K562 (cell line): ENCODE measurements at regions not wholly inside any gene's neighbourhood (a gene's known extent, or its start where the extent isn't known, plus 50 kb on each side); places are given as distances from the start of the nearest gene placed in this dataset.

ENCODE experiments used
- EP300 ChIP-seq: IDR thresholded peaks from 2 replicates; pipeline ENCODE4 v1.6.1; 2012; ENCODE audit warnings: low read length, improper control_type of control experiment
- KLF10 ChIP-seq: fragments of 250-450 bp; sonication (Bioruptor Pico); IDR thresholded peaks from 2 replicates; pipeline ENCODE4 v1.6.1; 2021; ENCODE audit warnings: matching md5 sums
- MTA1 ChIP-seq: fragments of 450-650 bp; IDR thresholded peaks from 2 replicates; pipeline ENCODE4 v1.6.1; 2017; ENCODE audit warnings: borderline replicate concordance
- TFAM ChIP-seq: fragments of 250-450 bp; sonication (Bioruptor Pico); conservative IDR thresholded peaks from 2 replicates; pipeline ENCODE4 v1.5.0; 2021; ENCODE audit warnings: mild to moderate bottlenecking, moderate library complexity
- ZFP1 ChIP-seq: fragments of 450-650 bp; formaldehyde crosslinking; IDR thresholded peaks from 2 replicates; pipeline ENCODE4 v1.4.0; 2020; ENCODE audit warnings: mild to moderate bottlenecking, mixed read lengths
- ZNF668 ChIP-seq: fragments of 250-450 bp; sonication (Bioruptor Pico); IDR thresholded peaks from 2 replicates; pipeline ENCODE4 v1.8.0; 2022; ENCODE audit warnings: mild to moderate bottlenecking, inconsistent platforms
- ZNF76 ChIP-seq: fragments of 250-450 bp; sonication (Bioruptor Pico); IDR thresholded peaks from 2 replicates; pipeline ENCODE4 v1.4.0; 2020; ENCODE audit warnings: mild to moderate bottlenecking, moderate library complexity, borderline replicate concordance
- TF ChIP-seq, protein P1 (sequence below), 3 experiments: IDR thresholded peaks in 2 of 3; conservative IDR thresholded peaks in 1 of 3; 2 replicates each; pipeline ENCODE4 v1.5.1; 2011 to 2012; ENCODE audit warnings: low read length in 3 of 3, mild to moderate bottlenecking in 3 of 3, control low read depth in 2 of 3, improper control_type of control experiment in 1 of 3, inconsistent platforms in 1 of 3, low read depth in 1 of 3, mixed read lengths in 1 of 3, moderate library complexity in 1 of 3; ENCODE audit not compliant: insufficient read depth in 2 of 3
- TF ChIP-seq, protein P2 (sequence below): fragments of 250-450 bp; sonication (Bioruptor Pico); IDR thresholded peaks from 2 replicates; pipeline ENCODE4 v1.5.0; 2020; ENCODE audit warnings: mild to moderate bottlenecking, borderline replicate concordance
- TF ChIP-seq, protein P3 (sequence below): fragments of 450-650 bp; IDR thresholded peaks from 2 replicates; pipeline ENCODE4 v1.6.1; 2016; ENCODE audit warnings: mild to moderate bottlenecking
- TF ChIP-seq, protein P4 (sequence below): IDR thresholded peaks from 2 replicates; pipeline ENCODE4 v1.6.1; 2016; ENCODE audit warnings: missing genetic modification characterization, missing compliant biosample characterization
- TF ChIP-seq, protein P5 (sequence below): fragments of 450-650 bp; formaldehyde crosslinking; IDR thresholded peaks from 2 replicates; pipeline ENCODE4 v1.4.0; 2020; ENCODE audit warnings: mild to moderate bottlenecking, moderate library complexity

DNA sequence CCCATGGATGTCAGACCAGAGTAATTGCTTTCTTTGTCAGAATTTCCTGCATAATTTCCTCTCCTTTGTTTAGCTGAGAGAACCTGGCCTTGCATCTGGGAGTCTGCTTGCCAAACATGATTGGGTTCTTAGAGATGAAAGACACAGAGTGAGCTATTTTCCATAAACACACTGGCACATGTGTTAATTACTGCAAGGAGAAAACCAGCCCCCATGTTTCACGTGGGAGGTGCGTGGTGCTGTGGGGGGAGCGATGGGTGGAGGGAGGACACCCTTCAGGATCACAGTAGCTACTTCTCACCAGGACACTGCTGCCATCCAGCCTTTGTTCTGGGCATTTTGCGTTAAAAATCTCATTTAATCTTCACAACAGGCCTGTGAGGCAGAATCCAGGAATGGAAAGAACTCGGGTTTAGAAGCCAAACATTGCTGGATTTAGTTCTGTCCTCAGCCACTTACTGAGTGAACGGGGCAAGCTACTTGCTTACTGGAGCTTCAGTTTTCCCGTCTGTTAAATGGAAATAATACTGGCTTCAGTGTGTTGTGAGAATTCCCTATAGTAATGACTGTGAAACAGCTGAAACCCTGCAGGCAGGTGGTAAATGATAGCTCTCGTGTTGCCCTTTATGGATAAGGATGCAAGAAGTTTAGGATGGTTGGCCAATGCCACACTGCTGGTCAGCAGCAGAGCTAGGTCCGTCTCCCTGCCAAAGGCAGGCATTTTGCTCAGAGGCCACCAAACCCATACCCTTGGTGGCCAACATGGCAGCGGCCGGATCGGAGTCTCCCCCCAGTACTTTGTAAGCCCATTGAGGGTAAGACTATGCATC is 100.1 kb upstream of the ASAP2 start:
- TF ChIP-seq ZFP1 (CRISPR knock-in tag) = no peak
- TF ChIP-seq KLF10 (CRISPR knock-in tag) = no peak
- TF ChIP-seq, protein P1, sequence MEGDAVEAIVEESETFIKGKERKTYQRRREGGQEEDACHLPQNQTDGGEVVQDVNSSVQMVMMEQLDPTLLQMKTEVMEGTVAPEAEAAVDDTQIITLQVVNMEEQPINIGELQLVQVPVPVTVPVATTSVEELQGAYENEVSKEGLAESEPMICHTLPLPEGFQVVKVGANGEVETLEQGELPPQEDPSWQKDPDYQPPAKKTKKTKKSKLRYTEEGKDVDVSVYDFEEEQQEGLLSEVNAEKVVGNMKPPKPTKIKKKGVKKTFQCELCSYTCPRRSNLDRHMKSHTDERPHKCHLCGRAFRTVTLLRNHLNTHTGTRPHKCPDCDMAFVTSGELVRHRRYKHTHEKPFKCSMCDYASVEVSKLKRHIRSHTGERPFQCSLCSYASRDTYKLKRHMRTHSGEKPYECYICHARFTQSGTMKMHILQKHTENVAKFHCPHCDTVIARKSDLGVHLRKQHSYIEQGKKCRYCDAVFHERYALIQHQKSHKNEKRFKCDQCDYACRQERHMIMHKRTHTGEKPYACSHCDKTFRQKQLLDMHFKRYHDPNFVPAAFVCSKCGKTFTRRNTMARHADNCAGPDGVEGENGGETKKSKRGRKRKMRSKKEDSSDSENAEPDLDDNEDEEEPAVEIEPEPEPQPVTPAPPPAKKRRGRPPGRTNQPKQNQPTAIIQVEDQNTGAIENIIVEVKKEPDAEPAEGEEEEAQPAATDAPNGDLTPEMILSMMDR (IDR thresholded peaks at IDR 0.05 in 2 of 3, conservative IDR thresholded peaks at IDR 0.05 in 1 of 3; ENCODE audit: insufficient read depth in 2 of 3, low read depth in 1 of 3, low read length in 3 of 3) = no peak
- TF ChIP-seq ZNF76 = no peak
- TF ChIP-seq TFAM (CRISPR knock-in tag) = no peak
- TF ChIP-seq, protein P2, sequence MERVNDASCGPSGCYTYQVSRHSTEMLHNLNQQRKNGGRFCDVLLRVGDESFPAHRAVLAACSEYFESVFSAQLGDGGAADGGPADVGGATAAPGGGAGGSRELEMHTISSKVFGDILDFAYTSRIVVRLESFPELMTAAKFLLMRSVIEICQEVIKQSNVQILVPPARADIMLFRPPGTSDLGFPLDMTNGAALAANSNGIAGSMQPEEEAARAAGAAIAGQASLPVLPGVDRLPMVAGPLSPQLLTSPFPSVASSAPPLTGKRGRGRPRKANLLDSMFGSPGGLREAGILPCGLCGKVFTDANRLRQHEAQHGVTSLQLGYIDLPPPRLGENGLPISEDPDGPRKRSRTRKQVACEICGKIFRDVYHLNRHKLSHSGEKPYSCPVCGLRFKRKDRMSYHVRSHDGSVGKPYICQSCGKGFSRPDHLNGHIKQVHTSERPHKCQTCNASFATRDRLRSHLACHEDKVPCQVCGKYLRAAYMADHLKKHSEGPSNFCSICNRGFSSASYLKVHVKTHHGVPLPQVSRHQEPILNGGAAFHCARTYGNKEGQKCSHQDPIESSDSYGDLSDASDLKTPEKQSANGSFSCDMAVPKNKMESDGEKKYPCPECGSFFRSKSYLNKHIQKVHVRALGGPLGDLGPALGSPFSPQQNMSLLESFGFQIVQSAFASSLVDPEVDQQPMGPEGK (CRISPR knock-in tag) = no peak
- no peak for TF ChIP-seq MTA1
- TF ChIP-seq, protein P3, sequence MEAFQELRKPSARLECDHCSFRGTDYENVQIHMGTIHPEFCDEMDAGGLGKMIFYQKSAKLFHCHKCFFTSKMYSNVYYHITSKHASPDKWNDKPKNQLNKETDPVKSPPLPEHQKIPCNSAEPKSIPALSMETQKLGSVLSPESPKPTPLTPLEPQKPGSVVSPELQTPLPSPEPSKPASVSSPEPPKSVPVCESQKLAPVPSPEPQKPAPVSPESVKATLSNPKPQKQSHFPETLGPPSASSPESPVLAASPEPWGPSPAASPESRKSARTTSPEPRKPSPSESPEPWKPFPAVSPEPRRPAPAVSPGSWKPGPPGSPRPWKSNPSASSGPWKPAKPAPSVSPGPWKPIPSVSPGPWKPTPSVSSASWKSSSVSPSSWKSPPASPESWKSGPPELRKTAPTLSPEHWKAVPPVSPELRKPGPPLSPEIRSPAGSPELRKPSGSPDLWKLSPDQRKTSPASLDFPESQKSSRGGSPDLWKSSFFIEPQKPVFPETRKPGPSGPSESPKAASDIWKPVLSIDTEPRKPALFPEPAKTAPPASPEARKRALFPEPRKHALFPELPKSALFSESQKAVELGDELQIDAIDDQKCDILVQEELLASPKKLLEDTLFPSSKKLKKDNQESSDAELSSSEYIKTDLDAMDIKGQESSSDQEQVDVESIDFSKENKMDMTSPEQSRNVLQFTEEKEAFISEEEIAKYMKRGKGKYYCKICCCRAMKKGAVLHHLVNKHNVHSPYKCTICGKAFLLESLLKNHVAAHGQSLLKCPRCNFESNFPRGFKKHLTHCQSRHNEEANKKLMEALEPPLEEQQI = no peak
- TF ChIP-seq, protein P4, sequence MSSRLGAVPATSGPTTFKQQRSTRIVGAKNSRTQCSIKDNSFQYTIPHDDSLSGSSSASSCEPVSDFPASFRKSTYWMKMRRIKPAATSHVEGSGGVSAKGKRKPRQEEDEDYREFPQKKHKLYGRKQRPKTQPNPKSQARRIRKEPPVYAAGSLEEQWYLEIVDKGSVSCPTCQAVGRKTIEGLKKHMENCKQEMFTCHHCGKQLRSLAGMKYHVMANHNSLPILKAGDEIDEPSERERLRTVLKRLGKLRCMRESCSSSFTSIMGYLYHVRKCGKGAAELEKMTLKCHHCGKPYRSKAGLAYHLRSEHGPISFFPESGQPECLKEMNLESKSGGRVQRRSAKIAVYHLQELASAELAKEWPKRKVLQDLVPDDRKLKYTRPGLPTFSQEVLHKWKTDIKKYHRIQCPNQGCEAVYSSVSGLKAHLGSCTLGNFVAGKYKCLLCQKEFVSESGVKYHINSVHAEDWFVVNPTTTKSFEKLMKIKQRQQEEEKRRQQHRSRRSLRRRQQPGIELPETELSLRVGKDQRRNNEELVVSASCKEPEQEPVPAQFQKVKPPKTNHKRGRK (tag) = no peak
- TF ChIP-seq EP300 = no peak
- TF ChIP-seq ZNF668 = no peak
- TF ChIP-seq, protein P5, sequence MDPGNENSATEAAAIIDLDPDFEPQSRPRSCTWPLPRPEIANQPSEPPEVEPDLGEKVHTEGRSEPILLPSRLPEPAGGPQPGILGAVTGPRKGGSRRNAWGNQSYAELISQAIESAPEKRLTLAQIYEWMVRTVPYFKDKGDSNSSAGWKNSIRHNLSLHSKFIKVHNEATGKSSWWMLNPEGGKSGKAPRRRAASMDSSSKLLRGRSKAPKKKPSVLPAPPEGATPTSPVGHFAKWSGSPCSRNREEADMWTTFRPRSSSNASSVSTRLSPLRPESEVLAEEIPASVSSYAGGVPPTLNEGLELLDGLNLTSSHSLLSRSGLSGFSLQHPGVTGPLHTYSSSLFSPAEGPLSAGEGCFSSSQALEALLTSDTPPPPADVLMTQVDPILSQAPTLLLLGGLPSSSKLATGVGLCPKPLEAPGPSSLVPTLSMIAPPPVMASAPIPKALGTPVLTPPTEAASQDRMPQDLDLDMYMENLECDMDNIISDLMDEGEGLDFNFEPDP (CRISPR knock-in tag) = no peak
